Mesothelial cell of epicardium (in vitro differentiated cells): ENCODE measurements at regions not wholly inside any gene's neighbourhood (a gene's known extent, or its start where the extent isn't known, plus 50 kb on each side); places are given as distances from the start of the nearest gene placed in this dataset.
"Not testable (repeated sequence)": the region's sequence is repeated elsewhere in the genome, so short reads cannot be mapped to it uniquely, and the experiment has no call there.

Experiments used
- DNase-seq, 2 experiments: peaks; one replicate each; pipeline ENCODE4 v3.0.0; 2021; ENCODE audit warnings: low spot score in 2 of 2; ENCODE audit not compliant: unreplicated experiment in 2 of 2
- H3K27ac Mint-ChIP-seq: 2 replicates; pipeline ENCODE4 v1.8.0; 2021; ENCODE audit warnings: mixed read lengths
- H3K27me3 Mint-ChIP-seq: 2 replicates; pipeline ENCODE4 v1.8.0; 2021; ENCODE audit warnings: low read depth, mixed read lengths
- H3K36me3 Mint-ChIP-seq: 2 replicates; pipeline ENCODE4 v1.8.0; 2021; ENCODE audit warnings: mixed read lengths
- H3K4me1 Mint-ChIP-seq: 2 replicates; pipeline ENCODE4 v1.8.0; 2021; ENCODE audit warnings: mixed read lengths
- H3K4me3 Mint-ChIP-seq: 2 replicates; pipeline ENCODE4 v1.8.0; 2021; ENCODE audit warnings: mild to moderate bottlenecking, moderate library complexity, mixed read lengths
- H3K9me3 Mint-ChIP-seq: 2 replicates; pipeline ENCODE4 v1.8.0; 2021; ENCODE audit warnings: mixed read lengths
- CTCF ChIP-seq: fragments of 200-600 bp; sonication (generic); IDR thresholded peaks from one replicate; pipeline ENCODE4 v1.5.0; 2021; ENCODE audit warnings: antibody characterized with exemption; ENCODE audit not compliant: unreplicated experiment

- H3K27ac Mint-ChIP-seq = no peak overlapping the region
Observed at GRCh38 chr6:27593861-27594260, 121.0 kb upstream of the ZNF184 start.

GRCh38 chr6:27593200-27593818 is 120.4 kb upstream of the ZNF184 start:
- Mint-ChIP-seq H3K27me3 (peaks cover 25% of the 10 kb centered on the region), H3K4me3 (no peak overlapping the region), H3K4me1 (no peaks in the 10 kb centered on the region), H3K27ac (no peak overlapping the region), H3K9me3 (no peaks in the 10 kb centered on the region), H3K36me3 (no peaks in the 10 kb centered on the region)
- DNase-seq = no peak
- TF ChIP-seq CTCF = no peak

More at GRCh38 chr6:27593861-27594260, 121.0 kb upstream of the ZNF184 start:
- Mint-ChIP-seq H3K4me3 (no peak overlapping the region), H3K36me3 (no peaks in the 10 kb centered on the region), H3K4me1 (no peaks in the 10 kb centered on the region), H3K9me3 (no peaks in the 10 kb centered on the region), H3K27me3 (peaks cover 31% of the 10 kb centered on the region)
- no peak for DNase-seq
- TF ChIP-seq CTCF = no peak

- H3K27ac Mint-ChIP-seq = no peak overlapping the region
- H3K4me3 Mint-ChIP-seq = no peak overlapping the region
- H3K27me3 Mint-ChIP-seq = peaks cover 18% of the 10 kb centered on the region
- no peaks in the 10 kb centered on the region for H3K9me3 Mint-ChIP-seq
- DNase-seq = peak in 1 of 2 experiments; percentile 74
- no peak for TF ChIP-seq CTCF
- no peaks in the 10 kb centered on the region for H3K36me3 Mint-ChIP-seq
- H3K4me1 Mint-ChIP-seq = no peaks in the 10 kb centered on the region
Observed at GRCh38 chr6:27592481-27593199, 119.7 kb upstream of the ZNF184 start.

GRCh38 chr6:27591699-27592480 is 119.0 kb upstream of the ZNF184 start:
- H3K9me3 Mint-ChIP-seq = no peaks in the 10 kb centered on the region
- H3K36me3 Mint-ChIP-seq = no peaks in the 10 kb centered on the region
- H3K4me1 Mint-ChIP-seq = no peaks in the 10 kb centered on the region
- H3K4me3 Mint-ChIP-seq = no peak overlapping the region
- peaks cover 11% of the 10 kb centered on the region for H3K27me3 Mint-ChIP-seq
- no peak for DNase-seq
- TF ChIP-seq CTCF = no peak
- no peak overlapping the region for H3K27ac Mint-ChIP-seq

- H3K36me3 Mint-ChIP-seq, H3K27me3 Mint-ChIP-seq, H3K4me1 Mint-ChIP-seq, DNase-seq, H3K27ac Mint-ChIP-seq, H3K4me3 Mint-ChIP-seq, H3K9me3 Mint-ChIP-seq: not testable (repeated sequence)
Observed at GRCh38 chr6:27585316-27585715, 112.4 kb upstream of the ZNF184 start.

GRCh38 chr6:27584326-27584725 is 111.4 kb upstream of the ZNF184 start:
- Mint-ChIP-seq H3K4me1 (peaks cover 7% of the 10 kb centered on the region), H3K9me3 (no peaks in the 10 kb centered on the region), H3K27ac (no peak overlapping the region), H3K4me3 (no peak overlapping the region), H3K36me3 (no peaks in the 10 kb centered on the region), H3K27me3 (peaks cover 3% of the 10 kb centered on the region)
- DNase-seq = no peak
- TF ChIP-seq CTCF = no peak
